KMS-11 (cell line): ENCODE measurements at regions not wholly inside any gene's neighbourhood (a gene's known extent, or its start where the extent isn't known, plus 50 kb on each side); places are given as distances from the start of the nearest gene placed in this dataset.

Source experiments
- H2AFZ ChIP-seq: fragments of 200-600 bp; sonication (generic); 2 replicates; pipeline ENCODE4 v1.6.1; 2016; ENCODE audit warnings: antibody characterized with exemption, mixed run types, low read depth
- H3K27ac ChIP-seq: fragments of 200-600 bp; sonication (generic); 2 replicates; pipeline ENCODE4 v1.6.1; 2016; ENCODE audit warnings: mild to moderate bottlenecking, mixed run types
- H3K27me3 ChIP-seq: fragments of 200-600 bp; sonication (generic); 2 replicates; pipeline ENCODE4 v1.6.1; 2017; ENCODE audit warnings: mild to moderate bottlenecking, low read depth, mixed run types, moderate library complexity; ENCODE audit not compliant: insufficient read depth
- H3K36me3 ChIP-seq: fragments of 200-600 bp; sonication (generic); 2 replicates; pipeline ENCODE4 v1.6.1; 2017; ENCODE audit warnings: mild to moderate bottlenecking, mixed run types; ENCODE audit not compliant: insufficient read depth
- H3K4me1 ChIP-seq: fragments of 200-600 bp; sonication (generic); 2 replicates; pipeline ENCODE4 v1.6.1; 2016; ENCODE audit warnings: mild to moderate bottlenecking, low read depth, mixed run types; ENCODE audit not compliant: poor library complexity, severe bottlenecking
- H3K4me2 ChIP-seq: fragments of 200-600 bp; sonication (generic); 2 replicates; pipeline ENCODE4 v1.7.0; 2016; ENCODE audit warnings: mild to moderate bottlenecking, mixed run types
- H3K4me3 ChIP-seq: fragments of 200-600 bp; sonication (generic); IDR thresholded peaks from 2 replicates; pipeline ENCODE4 v1.6.1; 2017; ENCODE audit warnings: low read depth, low read length, mixed read lengths; ENCODE audit not compliant: insufficient read depth
- H3K79me2 ChIP-seq: fragments of 200-600 bp; sonication (generic); 2 replicates; pipeline ENCODE4 v1.6.1; 2016; ENCODE audit warnings: low read depth, mixed run types; ENCODE audit not compliant: insufficient read depth
- H3K9ac ChIP-seq: fragments of 200-600 bp; sonication (generic); 2 replicates; pipeline ENCODE4 v1.6.1; 2016; ENCODE audit warnings: mild to moderate bottlenecking, mixed run types
- H4K20me1 ChIP-seq: fragments of 200-600 bp; sonication (generic); 2 replicates; pipeline ENCODE4 v1.6.1; 2016; ENCODE audit warnings: mild to moderate bottlenecking, mixed run types; ENCODE audit not compliant: insufficient read depth
- TF ChIP-seq, protein P1 (sequence below): fragments of 200-600 bp; sonication (generic); conservative IDR thresholded peaks from 2 replicates; pipeline ENCODE4 v1.6.1; 2017; ENCODE audit warnings: low read depth, mild to moderate bottlenecking, antibody characterized with exemption, low read length, moderate library complexity, mixed read lengths

DNA sequence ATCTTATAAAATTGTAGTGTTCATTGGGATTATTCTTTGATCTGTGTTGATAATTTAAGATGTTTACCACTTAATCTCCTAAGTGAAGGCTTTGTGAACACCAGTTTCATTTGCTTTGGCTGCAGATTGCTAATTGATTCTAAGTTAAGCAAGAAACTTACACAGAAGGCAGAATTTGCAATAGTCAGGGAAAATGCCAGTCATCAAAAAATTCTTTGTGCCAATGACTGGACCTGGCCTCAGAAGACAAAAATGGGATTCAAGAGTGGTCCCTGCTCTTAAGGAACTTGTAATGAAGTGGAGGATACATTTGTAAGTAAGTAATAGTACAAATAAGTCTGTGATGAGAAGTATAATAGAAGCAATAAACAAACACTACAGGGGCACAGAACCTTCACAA lies 63.3 kb upstream of the EXOC2 start:
- TF ChIP-seq, protein P1, sequence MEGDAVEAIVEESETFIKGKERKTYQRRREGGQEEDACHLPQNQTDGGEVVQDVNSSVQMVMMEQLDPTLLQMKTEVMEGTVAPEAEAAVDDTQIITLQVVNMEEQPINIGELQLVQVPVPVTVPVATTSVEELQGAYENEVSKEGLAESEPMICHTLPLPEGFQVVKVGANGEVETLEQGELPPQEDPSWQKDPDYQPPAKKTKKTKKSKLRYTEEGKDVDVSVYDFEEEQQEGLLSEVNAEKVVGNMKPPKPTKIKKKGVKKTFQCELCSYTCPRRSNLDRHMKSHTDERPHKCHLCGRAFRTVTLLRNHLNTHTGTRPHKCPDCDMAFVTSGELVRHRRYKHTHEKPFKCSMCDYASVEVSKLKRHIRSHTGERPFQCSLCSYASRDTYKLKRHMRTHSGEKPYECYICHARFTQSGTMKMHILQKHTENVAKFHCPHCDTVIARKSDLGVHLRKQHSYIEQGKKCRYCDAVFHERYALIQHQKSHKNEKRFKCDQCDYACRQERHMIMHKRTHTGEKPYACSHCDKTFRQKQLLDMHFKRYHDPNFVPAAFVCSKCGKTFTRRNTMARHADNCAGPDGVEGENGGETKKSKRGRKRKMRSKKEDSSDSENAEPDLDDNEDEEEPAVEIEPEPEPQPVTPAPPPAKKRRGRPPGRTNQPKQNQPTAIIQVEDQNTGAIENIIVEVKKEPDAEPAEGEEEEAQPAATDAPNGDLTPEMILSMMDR: no peak
- Histone ChIP-seq H3K9ac (no peak overlapping the region), H3K4me2 (no peak overlapping the region), H3K79me2 (no peaks in the 10 kb centered on the region), H3K4me3 (no peak overlapping the region), H3K27me3 (no peaks in the 10 kb centered on the region), H3K27ac (no peak overlapping the region), H2AFZ (no peak overlapping the region), H3K4me1 (no peaks in the 10 kb centered on the region), H4K20me1 (no peaks in the 10 kb centered on the region), H3K36me3 (no peaks in the 10 kb centered on the region)

DNA sequence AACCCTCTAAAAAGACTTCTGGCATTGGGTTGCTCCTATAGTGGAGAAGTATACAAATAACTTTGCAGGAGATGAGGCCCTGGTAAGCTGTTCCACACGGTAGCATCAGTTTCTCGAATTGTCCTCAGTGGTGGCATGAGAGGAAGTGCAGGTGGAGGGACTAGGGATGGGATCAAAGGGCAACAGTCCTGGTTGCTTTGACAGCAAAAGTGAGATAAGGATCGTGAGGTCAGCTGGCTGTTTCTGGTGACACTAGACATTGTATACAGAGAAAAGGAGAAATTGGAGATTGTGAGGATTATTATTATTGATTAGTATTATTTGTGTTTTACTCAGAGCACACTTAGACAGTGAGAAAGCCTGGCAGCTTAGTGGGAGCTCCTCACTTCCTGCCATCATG lies 61.3 kb upstream of the EXOC2 start:
- H4K20me1 ChIP-seq: no peaks in the 10 kb centered on the region
- H3K4me1 ChIP-seq: no peaks in the 10 kb centered on the region
- H3K36me3 ChIP-seq: no peaks in the 10 kb centered on the region
- no peak overlapping the region for H2AFZ ChIP-seq
- H3K27ac ChIP-seq: no peak overlapping the region
- H3K79me2 ChIP-seq: no peaks in the 10 kb centered on the region
- no peak overlapping the region for H3K4me2 ChIP-seq
- TF ChIP-seq, protein P1: no peak
- H3K27me3 ChIP-seq: no peaks in the 10 kb centered on the region
- H3K4me3 ChIP-seq: no peak overlapping the region
- no peak overlapping the region for H3K9ac ChIP-seq

DNA sequence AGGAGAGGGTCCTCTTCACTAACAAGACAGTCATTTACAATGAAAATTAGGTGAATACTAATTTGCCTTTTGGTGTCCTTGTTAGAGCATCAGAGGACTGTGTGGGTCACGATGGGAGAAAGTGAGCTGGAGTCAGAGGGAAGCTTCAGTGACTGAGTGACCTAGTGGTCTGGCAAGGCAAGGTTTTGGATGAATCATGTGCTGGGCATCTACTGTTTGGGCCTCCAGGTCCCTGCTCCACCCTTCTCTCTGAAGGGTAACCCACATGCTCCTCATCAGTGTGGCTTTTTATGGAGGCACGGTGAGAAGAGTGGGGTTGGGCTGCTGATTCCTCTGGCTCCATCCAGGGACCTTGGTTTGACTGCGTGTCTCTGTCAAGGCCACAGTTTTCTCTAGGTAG lies 60.5 kb upstream of the EXOC2 start:
- H3K36me3 ChIP-seq: no peaks in the 10 kb centered on the region
- no peak overlapping the region for H2AFZ ChIP-seq
- no peaks in the 10 kb centered on the region for H3K79me2 ChIP-seq
- no peak overlapping the region for H3K4me2 ChIP-seq
- H4K20me1 ChIP-seq: no peaks in the 10 kb centered on the region
- no peaks in the 10 kb centered on the region for H3K4me1 ChIP-seq
- no peak overlapping the region for H3K4me3 ChIP-seq
- no peak overlapping the region for H3K9ac ChIP-seq
- no peak overlapping the region for H3K27ac ChIP-seq
- TF ChIP-seq, protein P1: no peak
- H3K27me3 ChIP-seq: no peaks in the 10 kb centered on the region

DNA sequence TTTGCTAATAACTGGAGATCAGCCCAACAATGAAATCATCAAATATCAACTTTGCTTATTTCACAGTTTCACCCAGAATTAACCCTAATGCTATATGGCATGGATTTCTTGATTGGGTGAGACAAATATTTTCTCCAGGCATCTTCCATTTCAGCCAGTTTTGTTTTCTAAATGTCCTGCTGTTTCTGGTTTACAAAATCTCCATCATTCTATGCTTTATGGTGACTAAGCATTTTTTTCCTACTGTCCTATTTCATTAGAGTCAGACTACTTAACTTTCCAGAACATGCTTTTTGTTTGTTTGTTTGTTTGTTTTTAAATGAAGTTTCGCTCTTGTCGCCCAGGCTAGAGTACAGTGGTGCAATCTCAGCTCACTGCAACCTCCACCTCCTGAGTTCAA lies 59.5 kb upstream of the EXOC2 start:
- H3K27ac ChIP-seq: no peak overlapping the region
- TF ChIP-seq, protein P1: no peak
- no peak overlapping the region for H3K9ac ChIP-seq
- no peaks in the 10 kb centered on the region for H3K4me1 ChIP-seq
- H2AFZ ChIP-seq: no peak overlapping the region
- no peaks in the 10 kb centered on the region for H4K20me1 ChIP-seq
- H3K4me3 ChIP-seq: no peak overlapping the region
- H3K27me3 ChIP-seq: no peaks in the 10 kb centered on the region
- H3K36me3 ChIP-seq: no peaks in the 10 kb centered on the region
- H3K4me2 ChIP-seq: no peak overlapping the region
- H3K79me2 ChIP-seq: no peaks in the 10 kb centered on the region

DNA sequence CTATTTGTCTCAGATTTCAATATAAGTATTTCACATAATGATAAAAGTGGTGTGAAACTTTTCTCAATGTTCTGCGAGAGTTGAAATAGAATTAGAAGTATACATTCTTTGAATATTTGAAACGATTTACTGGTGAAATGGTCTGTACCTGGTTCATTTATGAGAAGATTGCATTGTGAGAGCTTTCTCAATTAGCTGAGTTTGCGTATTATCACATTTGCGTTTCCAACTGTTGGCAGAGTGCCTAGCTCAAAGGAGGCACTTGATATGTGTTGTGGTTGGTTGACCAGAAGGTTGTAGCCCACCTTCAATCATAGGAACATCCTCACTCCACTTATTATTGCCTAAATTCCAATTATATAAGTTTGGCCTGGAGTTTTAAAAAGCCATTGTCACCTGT lies 58.8 kb upstream of the EXOC2 start:
- no peak overlapping the region for H3K4me3 ChIP-seq
- no peaks in the 10 kb centered on the region for H4K20me1 ChIP-seq
- no peaks in the 10 kb centered on the region for H3K27me3 ChIP-seq
- TF ChIP-seq, protein P1: no peak
- H3K4me2 ChIP-seq: no peak overlapping the region
- H3K4me1 ChIP-seq: no peaks in the 10 kb centered on the region
- no peaks in the 10 kb centered on the region for H3K36me3 ChIP-seq
- H2AFZ ChIP-seq: no peak overlapping the region
- no peak overlapping the region for H3K27ac ChIP-seq
- H3K9ac ChIP-seq: no peak overlapping the region
- H3K79me2 ChIP-seq: no peaks in the 10 kb centered on the region
